NCI-H128 (cell line): ENCODE measurements at regions not wholly inside any gene's neighbourhood (a gene's known extent, or its start where the extent isn't known, plus 50 kb on each side); places are given as distances from the start of the nearest gene placed in this dataset.

ENCODE experiments used
- DNase-seq: peaks from one replicate; lab custom pipeline; 2025; ENCODE audit not compliant: unreplicated experiment; lab: John Stamatoyannopoulos, UW

- DNase-seq, result no peak
Measured at GRCh38 chr15:70476441-70476840, 286.9 kb downstream of the UACA start.

GRCh38 chr15:70475921-70476320, 287.4 kb downstream of the UACA start:
- DNase-seq, result no peak

GRCh38 chr15:70475407-70475781, 288.0 kb downstream of the UACA start:
- DNase-seq, result no peak

GRCh38 chr15:70474471-70475406, 288.6 kb downstream of the UACA start:
- DNase-seq, result no peak

- no peak for DNase-seq
Measured at GRCh38 chr15:70473581-70474370, 289.6 kb downstream of the UACA start.

GRCh38 chr15:70471517-70471916, 291.8 kb downstream of the UACA start:
- no peak for DNase-seq

GRCh38 chr15:70470556-70471191, 292.7 kb downstream of the UACA start:
- no peak for DNase-seq

- DNase-seq, result no peak
Measured at GRCh38 chr15:70469651-70470555, 293.5 kb downstream of the UACA start.

- no peak for DNase-seq
Measured at GRCh38 chr15:70469182-70469581, 294.2 kb downstream of the UACA start.

- no peak for DNase-seq
Measured at GRCh38 chr15:70466895-70467529, 296.3 kb downstream of the UACA start.

- DNase-seq, result no peak
Measured at GRCh38 chr15:70466305-70466704, 297.1 kb downstream of the UACA start.

GRCh38 chr15:70465812-70466211, 297.5 kb downstream of the UACA start:
- no peak for DNase-seq

- no peak for DNase-seq
Measured at GRCh38 chr15:70463453-70463834, 299.9 kb downstream of the UACA start.

- no peak for DNase-seq
Measured at GRCh38 chr15:70461992-70462391, 301.4 kb downstream of the UACA start.

GRCh38 chr15:70461017-70461416, 302.3 kb downstream of the UACA start:
- no peak for DNase-seq

- DNase-seq, result no peak
Measured at GRCh38 chr15:70459312-70459711, 304.0 kb downstream of the UACA start.

GRCh38 chr15:70453766-70454165, 309.6 kb downstream of the UACA start:
- no peak for DNase-seq

- no peak for DNase-seq
Measured at GRCh38 chr15:70453238-70453637, 310.1 kb downstream of the UACA start.

- no peak for DNase-seq
Measured at GRCh38 chr15:70451821-70452653, 311.3 kb downstream of the UACA start.
